CD4-positive, alpha-beta T cell treated with Interferon alpha-2 for 1 hour (primary cell): ENCODE measurements at regions not wholly inside any gene's neighbourhood (a gene's known extent, or its start where the extent isn't known, plus 50 kb on each side); places are given as distances from the start of the nearest gene placed in this dataset.
"Not testable (repeated sequence)": the region's sequence is repeated elsewhere in the genome, so short reads cannot be mapped to it uniquely, and the experiment has no call there.

Source experiments
- DNase-seq, 2 donors: peaks; one replicate each; pipeline ENCODE4 v3.0.0-alpha.2; 2020 to 2022

DNA sequence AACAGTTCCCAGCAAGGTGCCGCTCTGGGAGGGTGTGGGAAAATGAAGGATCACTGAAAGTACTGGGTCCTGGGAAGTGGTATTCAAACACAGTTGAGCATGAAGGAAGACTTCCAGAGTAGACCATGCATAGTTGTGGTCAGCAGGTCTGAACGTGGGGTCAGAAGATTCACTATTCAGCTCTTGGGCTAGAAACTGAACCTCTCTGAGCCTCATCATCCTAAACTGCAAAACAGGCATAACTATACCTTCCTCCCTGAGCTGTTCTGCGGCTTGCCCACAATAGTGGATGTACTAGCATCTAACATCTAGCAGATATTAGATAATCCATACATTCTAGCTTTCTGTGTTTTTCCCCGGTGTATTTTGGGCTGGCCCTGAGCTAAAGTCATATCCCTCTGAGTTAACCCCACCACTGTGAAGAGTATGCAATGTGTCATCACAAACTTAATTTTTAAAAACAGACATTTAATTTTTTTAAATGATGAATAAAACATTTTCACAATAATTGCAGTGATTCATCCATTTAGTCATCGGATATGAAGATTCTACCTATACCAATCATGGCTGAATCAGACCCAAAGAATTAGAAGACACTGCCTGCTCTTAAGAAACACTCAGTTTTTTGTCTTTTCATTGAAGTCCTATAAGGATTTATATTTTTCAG lies 179.1 kb downstream of the BLID start:
- DNase-seq, result no peak

DNA sequence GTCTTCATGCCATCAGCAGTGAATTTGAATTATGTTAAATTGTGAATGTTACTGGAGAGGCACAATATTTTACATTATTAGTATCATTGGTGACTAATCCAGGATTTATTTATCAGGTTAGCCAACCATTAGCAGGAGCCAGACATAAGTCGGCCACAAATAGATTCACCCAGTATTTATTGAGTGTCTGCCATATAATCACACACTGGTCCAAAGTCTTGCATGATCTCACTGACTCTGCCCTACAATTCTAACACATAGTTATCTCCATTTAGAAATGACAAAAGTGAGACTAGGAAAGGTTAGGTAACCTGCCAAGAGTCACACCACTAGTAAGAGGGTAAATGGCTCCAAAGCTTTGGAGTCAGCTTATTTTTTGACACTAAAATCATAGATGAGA lies 179.6 kb downstream of the BLID start:
- DNase-seq, result no peak

DNA sequence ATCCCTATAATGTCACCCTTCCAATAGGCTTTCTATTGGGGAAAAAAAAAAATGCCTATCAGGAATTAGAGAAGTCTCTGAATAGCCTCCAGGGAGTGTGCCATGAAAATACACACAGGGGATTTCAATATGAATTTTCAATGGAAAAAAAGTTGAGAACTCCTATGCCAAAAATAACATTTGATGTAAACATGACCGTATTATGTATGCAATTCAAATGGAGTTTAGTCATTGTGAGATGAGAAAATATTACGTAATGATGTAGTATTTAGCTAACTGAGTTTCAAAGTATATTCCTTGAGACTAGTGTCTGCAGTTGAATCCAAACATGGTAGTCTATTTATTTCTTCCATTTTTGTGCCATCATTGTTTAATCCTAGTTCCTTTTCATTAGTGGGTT lies 182.3 kb downstream of the BLID start:
- DNase-seq, result no peak

DNA sequence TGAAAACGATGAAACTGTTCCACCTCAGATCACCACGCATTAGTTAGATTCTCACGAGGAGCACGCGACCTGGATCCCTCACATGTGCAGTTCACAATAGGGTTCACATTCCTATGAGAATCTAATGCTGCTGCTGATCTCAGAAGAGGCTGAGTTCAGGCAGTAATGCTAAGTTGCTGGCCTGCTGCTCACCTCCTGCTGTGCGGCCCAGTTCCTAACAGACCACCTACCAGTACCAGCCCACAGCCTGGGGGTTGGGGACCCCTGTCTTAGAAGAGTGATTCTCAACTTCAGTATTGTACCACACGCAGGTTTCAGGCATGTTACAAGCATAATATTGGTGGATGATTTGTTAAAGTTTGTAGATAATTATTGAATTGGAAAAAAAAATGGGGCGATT lies 182.7 kb downstream of the BLID start:
- no peak for DNase-seq

DNA sequence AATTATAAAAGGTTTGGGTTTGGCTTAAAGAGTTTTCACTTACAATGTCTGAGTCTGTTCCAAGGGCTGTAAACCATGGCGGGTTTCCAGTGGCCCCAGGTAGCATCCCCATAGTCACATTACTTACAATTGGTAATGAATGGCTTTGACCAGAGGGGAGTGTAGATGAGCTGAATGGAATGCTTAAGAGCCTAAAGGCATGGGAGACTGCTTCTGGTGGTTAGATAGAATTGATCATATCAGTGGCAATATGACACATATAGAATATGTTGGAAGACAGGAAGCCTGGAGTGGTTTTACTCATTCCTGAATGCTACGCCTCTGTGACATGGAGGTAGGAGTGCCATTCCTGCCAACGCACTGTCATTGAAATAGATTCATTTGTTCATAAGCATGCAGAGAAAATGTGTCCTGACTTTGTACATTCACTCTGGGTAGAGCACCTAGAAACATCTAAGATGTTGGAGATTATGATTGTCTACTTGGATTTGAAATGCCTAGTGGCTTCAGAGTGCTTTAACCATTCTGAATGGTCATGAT lies 183.3 kb downstream of the BLID start:
- no peak for DNase-seq

DNA sequence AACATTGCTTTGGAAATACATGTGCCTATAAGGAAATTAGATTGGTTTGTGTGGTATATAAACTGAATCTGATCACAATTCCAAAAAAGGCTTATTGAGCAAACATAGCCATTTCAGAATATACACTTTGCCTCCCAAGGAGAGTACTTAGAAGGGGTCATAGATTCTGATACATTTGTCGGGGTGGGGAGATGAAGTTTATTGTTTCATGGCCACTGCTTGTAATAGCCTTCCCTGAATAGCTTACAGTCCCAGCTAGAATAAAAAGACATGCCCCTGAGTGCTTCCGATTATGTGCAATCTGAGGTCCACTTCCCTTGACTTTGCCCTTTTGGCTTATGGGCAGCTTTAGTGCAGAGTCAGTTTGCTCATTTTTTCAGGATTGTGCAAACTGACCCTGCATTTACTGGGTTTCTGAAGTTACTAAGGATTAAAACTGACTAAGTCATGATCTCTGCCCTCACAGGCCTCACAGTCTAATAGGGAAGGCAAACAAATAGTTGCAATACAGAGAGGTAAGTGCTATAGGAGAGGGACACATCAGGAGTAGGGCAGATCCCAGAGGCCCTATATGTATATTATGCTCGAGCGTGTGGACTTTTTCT lies 184.2 kb downstream of the BLID start:
- no peak for DNase-seq

DNA sequence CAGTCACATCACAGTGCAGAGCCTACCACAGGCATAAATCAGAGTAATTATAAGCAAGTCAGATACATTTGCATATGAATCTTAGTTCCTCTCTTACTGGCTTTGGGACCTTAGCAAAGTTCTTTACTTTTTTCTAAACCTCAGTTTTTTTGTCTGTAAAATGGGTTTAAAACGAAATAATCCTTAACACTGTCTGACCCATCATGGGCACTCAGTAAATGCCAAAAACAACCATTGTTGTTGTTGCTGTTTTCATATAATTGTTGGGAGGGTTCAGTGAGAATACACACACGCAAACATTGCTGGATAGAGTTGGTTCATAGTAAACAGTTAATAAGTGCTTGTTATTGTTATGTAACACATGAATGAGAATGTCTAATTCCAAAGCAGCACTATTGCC lies 184.9 kb downstream of the BLID start:
- no peak for DNase-seq

DNA sequence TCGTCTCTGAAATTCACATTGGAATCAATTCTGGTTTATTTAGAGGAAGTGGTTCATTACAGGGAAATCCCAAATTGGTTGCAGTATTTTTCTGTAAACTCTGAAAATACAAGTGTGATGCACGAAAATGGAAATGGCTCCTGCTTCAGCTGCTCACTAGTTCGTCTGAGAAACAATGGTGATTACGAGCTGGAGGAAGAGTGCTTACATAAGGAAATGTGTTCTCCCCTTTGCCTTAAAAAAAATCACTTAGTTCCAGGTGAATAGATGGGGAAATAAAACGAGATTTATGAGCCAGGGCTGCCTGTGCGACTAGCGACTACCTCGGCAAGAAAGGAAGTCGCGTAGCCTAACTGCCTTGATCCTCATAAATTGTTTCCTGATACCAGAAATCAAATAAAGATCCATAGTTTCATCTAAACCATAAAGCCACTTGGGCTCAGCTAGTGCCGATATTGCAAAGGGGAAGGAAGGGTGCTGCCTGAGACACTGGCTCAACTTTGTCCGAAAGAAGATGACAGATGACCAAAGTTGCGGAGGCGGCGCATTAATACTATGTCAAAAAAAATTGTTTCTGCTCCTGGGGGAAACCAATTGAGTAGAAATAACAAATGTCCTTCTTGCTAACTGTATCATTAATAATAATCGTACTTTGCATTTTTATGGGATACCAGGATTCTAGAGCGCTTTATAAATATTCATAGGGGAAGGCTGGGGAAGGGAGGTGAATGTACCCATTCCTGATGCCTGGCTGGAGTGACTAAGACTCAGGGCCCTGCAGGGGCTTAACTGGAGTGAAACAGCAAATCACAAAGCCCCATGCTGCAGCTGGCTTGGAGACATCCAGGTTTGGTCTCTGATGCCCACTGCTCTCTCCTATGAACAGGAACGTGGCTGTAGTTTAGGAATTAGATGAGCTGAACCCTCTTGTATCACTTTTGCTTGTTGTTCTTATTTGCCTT lies 185.7 kb downstream of the BLID start:
- DNase-seq, result no peak

DNA sequence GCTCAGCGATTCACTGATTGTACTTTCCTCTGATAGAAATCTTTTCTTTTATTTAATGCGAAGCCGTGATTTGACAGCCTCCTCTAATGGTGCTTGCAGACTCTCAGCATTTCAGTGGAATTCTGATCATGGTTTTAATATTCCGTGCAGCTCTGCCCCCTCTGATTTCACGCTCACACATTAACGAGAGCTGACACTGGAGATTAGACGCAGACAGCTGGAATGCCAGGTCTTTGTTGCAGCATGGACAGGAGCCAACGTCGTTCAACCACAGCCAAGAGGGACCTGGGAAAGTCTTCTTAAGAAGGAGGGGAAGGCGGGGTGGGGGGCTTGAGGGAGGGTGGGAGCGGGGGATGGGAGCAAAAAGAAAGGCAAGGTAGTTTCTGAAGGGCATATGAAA lies 186.4 kb downstream of the BLID start:
- no peak for DNase-seq

DNA sequence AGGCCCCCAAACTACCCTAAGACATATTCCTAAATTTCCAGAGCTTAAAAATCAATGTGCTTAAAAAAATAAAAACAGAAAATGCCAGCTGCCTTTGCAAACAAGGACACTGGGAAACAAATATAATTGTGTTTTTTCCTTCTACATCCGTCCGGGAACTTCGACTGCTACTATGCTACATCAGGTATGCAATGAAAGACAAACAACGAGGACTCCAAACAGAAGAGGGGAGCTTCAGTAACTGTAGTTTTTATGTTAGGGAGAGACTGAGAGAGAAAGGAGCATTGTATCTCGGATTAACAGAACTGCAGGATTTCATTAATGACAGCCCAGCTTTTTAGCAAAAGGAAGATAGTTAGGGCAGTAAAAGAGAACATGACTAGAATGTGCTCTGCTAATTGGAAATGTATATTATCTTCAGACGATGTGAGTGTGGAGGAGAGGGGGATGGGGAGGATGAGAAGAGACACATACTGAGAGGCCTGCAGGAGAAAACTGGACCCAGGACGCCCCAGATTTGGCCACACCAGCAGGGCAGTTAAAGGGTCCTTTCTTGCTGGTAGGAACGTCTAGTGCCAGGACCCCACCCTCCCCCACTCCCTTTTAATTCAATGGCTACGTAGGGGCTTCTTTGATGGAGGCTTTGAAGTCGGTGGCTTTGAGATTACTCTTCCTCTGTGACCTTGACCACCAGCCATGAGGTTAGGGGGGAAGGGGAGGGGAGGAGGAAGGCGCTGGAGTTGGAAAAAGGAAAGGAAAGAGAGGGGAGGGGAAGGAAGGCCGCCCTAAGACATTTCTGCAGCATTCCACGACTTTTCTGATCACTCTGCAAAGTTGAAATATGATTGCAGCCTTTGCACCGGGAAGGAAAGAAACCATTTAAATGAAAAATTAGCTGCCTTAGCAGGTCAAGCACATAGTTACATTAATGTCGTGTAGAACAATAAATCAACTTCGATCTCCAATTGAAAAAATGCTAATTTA lies 187.1 kb downstream of the BLID start:
- no peak for DNase-seq

DNA sequence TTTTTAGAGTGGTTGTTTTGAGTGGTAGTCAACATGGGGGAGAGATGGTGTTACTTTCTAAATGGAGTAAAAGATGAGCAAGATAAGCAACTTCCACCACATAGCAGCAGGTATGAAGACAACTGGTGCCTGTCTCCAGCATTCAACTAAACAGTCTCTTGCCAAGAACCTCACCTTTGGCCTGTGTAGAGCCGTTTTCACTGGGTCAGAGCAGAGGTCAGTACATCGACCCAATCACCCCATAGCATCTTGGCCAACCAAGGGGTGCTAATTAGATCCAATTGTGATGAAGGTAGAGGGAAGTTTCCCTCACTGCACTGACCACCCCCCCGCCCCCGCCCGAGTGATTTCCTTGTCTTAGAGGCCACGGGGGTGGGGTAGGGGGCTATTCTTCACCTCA lies 188.2 kb downstream of the BLID start:
- DNase-seq, result no peak

DNA sequence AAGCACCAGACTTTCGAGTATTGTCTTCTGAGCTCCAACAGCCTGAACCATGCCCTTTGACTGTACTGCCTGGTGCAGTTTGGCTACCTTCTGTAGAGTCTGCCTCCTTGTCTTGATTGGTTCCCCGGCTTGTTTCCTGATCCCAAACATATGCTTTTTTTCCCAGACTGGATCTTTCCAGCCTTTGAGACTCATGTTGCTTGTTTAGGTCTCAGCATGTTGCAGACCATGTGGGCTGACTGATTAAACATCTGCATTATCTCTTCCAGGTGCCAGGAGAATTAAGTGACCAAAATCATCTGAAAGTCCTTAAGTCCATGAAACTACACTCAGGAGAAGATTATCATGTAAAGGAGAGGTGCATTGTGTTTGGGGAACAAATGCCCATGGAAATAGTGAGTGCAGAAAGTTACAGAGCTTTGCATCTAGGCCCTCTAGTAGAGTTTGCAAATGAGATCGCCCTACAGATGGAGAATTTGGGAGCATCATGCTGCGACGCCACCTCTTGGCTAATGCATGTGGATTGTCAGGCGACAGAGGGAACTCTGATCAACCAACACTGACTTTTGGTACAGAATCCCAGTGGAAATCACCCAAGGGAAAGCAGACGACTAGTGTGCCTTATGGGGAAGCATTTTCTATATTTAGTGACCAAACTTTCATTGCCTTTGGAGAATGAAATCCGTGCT lies 188.8 kb downstream of the BLID start:
- no peak for DNase-seq

DNA sequence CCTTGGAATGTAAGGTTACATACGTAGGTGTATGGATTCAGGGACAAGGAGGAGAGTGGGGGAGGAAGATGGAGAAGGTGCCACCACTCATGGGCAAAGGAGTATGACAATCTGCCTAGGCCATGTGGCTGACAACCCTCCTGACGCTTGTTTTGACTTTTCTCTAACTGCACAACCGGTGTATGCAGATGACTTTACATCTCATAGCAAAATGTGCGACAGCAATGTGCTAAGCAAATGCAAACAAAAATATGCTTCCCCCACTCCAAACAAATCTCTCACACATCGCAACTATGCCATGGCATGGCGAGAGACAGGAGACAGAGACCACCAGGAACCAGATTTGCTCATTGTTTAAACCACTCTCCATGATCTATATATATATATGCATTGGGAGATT lies 191.8 kb downstream of the BLID start:
- no peak for DNase-seq

DNA sequence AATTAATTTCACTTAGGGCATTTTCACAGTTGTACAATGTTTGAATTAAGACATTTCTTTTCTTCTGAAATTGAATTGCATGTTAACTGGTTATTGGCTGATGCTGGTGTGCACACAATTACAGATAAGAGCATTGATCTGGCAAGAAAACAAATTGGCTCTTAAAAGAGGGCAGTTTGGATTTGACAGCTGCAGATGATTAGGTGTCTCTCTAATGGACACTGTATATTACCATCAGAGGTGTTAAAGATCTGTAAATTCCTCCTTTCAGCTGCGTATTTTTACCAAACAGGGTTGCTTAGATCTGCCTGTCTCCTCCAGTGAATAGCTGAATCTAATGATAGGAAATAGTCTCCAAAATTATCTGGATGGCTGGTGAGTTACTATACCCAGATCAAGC lies 198.5 kb downstream of the BLID start:
- DNase-seq, result no peak

DNA sequence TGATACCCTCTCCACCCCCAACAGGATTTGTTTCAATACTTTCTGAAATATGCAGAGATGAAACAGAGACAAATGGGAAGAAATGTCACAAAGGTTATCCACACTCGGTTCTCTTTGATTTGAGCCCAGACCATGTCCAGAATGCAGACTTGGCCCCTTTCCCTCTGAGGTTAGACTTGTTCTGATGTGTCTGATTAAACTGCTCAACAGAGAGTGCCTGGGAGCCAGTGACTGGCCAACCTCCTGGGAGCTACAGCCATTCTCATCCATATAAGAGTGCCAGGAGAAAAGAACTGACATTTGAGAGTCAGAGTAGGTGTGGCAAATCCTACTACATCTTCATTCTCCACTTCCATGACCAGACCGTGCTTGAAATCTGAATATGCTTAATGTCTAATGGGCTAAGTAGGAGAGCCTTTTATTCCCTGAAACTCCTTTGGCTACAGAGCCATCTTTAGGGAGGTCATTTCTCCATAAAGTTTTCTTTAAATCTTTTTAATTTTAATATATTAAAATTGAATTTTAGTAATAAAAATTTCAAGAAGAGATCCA lies 201.4 kb downstream of the BLID start:
- no peak for DNase-seq

DNA sequence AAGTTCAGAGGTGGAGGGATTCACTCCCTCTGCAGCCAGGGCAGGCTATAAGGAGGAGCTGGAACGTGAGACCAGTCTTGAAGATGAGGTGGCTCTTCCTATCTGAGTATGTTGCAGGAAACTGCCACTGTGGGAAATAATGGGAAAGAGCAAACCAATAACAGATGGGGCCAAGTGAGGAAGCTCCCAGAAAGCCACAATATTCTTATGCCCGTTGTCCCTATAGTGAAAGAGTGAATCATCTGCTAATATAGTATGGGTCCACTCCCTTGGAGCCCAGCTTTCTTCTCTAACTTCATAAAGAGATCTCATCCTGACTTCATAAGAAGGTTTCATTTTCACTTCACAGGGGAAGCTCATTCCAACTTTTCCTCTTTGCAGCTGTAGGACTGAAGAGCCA lies 206.4 kb downstream of the BLID start:
- DNase-seq, result no peak

DNA sequence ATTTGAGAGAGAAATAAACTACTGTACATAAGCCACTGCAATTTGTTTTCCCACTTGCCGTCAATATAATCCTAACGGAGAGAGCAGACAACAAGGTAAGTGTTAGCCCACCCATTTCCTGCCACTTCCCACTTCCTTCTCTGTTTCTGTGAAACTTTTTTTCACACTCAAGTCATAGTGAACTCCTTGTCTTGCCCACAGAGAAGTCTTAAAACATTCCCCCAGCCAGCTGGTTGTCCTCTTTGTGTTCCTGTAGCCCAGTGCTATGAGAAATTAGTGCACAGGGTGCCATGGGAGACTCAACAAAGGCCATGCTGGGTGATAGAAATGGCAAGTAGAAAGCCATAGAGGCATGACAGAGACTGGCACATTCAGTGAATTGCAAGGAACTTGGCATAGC lies 208.6 kb downstream of the BLID start:
- DNase-seq, result no peak

DNA sequence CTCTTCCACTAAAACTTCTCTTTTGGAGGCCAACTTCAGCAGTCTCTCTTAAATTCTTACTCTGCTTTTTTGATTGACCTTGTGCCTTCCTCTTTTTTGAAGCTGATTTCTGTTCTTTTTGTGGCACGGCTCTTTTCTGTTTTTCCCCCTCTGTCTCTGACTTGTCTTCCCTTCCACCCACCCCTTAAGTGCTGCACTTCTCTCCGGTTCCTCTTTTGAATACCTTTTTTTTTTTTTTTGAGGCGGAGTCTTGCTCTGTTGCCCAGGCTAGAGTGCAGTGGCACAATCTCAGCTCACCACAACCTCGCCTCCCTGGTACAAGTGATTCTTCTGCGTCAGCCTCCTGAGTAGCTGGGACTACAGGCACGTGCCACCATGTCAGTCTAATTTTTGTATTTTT lies 211.9 kb downstream of the BLID start:
- peak in 1 of 2 donors; percentile 15 for DNase-seq

DNA sequence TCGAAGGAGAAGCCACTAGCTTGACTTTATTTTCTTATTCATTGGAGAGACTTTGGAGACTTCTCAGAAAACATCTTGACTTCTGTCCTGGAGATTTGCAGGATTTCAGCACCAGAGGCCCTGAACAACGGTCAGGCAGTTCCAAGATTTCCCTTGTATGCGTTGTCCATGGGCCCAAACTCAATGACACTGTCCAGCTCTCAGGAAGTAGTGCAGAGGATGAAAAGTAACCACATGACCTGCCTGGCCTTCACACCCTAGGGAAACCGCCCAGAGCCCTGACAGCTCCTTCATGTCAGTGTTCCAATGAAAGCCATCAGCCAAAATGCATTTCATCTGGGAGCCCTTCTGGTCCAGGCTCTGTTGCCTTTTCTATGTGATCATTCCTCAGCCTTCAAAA lies 214.1 kb downstream of the BLID start:
- DNase-seq, result no peak

DNA sequence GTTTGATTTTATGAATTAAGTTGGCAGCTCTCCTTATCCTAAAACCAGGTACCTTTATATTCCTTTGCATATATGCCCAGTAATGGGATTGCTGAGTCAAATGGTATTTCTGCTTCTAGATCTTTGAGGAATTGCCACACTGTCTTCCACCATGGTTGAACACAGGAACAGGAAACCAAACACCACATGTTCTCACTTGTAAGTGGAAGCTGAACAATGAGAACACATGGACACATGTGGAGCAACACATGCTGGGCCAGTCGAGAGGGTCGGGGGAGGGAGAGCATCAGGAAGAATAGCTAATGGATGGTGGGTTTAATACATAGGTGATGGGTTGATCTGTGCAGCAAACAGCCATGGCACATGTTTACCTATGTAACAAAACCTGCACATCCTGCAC lies 214.6 kb downstream of the BLID start:
- not testable (repeated sequence) for DNase-seq

DNA sequence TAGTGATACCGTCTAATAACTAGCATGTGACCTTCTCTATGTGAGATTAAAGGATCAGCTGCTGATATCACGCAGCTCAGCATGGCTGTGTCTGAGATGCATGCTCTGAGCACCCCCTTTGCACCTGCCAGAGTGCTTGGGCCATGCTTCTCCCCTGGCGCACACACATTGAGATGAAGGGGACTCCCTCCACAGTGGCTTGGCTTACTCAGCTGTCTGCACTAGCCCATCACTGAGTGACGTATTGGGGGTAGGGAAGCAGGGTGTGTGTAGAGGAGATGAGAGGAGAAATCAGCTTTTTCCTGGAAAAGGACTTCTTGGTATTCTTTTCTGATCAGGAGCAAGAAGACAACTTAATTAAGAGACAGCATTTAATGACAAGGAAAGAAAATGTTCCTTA lies 216.5 kb downstream of the BLID start:
- DNase-seq, result no peak

DNA sequence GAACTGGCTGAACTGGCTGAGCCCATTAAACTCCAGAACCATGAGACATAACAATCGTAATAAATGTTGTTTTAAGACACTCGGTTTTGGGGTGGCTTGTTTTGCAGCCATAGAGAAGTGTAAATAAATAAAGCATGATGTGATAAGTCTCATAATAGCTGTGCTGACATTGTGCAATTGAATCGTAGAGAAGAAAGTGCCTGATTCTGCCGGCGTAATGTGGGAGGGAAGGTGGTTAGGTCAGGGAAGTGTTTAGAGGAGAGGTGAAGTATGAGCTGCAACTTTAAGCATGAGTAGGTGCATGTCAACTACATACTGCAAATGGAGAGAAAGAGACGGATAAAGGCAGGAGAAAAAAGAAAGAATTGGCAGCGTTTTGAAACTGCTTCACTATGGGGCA lies 217.1 kb downstream of the BLID start:
- no peak for DNase-seq
